ENCODE measurements at regions not wholly inside any gene's neighbourhood (a gene's known extent, or its start where the extent isn't known, plus 50 kb on each side); places are given as distances from the start of the nearest gene placed in this dataset.
"Not testable (repeated sequence)": the region's sequence is repeated elsewhere in the genome, so short reads cannot be mapped to it uniquely, and the experiment has no call there.

GRCh38 chrX:56397636-56398035 is 165.5 kb downstream of the KLF8 start:
- H3K27me3 ChIP-seq (replicated peaks; ENCODE audit: control insufficient read depth, insufficient read depth, low read length, poor library complexity, severe bottlenecking), result no peaks in the 10 kb centered on the region
- H3K36me3 ChIP-seq (ENCODE audit: control insufficient read depth, insufficient read depth, low read length), result no peaks in the 10 kb centered on the region
- H3K27ac ChIP-seq (ENCODE audit: insufficient read depth, low read length, poor library complexity, severe bottlenecking), result no peak overlapping the region
- no peaks in the 10 kb centered on the region for H3K9me3 ChIP-seq (ENCODE audit: control insufficient read depth, low read length)
- no peak overlapping the region for H3K4me3 ChIP-seq (ENCODE audit: insufficient read depth, low read depth, low read length, poor library complexity, severe bottlenecking)
- no peaks in the 10 kb centered on the region for H3K4me1 ChIP-seq (ENCODE audit: control insufficient read depth, insufficient read depth, low read length, poor library complexity, severe bottlenecking)
- DNase-seq, result no peak

DNA sequence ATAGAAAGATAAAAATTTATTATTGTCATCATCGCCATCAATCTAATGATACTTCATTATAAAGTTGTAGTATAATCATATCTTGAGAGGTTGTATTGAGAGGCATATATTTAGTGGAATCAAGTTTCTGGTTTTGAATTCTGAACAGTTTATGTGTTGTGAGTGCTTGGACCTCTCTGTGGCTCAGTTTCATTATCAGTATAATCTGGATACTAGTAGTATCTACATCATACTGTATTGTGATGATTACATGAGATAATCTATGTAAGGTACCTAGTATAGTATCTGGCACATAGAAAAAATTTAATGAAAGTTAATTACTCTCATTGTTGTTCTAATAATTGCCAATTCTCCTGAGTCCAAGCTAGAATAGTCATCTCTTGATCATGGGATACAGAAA is 161.2 kb upstream of the UBQLN2 start:
- Histone ChIP-seq H3K36me3 (ENCODE audit: control insufficient read depth, insufficient read depth, low read length) (no peaks in the 10 kb centered on the region), H3K27me3 (replicated peaks; ENCODE audit: control insufficient read depth, insufficient read depth, low read length, poor library complexity, severe bottlenecking) (no peaks in the 10 kb centered on the region), H3K9me3 (ENCODE audit: control insufficient read depth, low read length) (no peaks in the 10 kb centered on the region), H3K27ac (ENCODE audit: insufficient read depth, low read length, poor library complexity, severe bottlenecking) (no peak overlapping the region), H3K4me1 (ENCODE audit: control insufficient read depth, insufficient read depth, low read length, poor library complexity, severe bottlenecking) (no peaks in the 10 kb centered on the region), H3K4me3 (ENCODE audit: insufficient read depth, low read depth, low read length, poor library complexity, severe bottlenecking) (no peak overlapping the region)
- DNase-seq, result no peak

DNA sequence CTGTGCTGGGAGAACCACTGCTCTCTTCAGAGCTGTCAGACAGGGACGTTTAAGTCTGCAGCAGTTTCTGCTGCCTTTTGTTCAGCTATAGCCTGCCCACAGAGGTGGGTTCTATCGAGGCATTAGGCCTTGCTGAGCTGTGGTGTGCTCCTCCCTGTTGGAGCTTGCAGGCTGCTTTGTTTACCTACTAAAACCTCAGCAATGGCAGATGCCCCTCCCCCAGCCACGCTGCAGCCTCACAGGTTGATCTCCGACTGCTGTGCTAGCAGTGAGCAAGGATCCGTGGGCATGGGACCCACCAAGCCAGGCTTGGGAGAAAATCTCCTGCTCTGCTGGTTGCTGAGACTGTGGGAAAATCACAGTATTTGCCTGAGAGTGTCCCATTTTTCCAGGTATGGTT is 133.8 kb upstream of the UBQLN2 start:
- Histone ChIP-seq H3K27ac (ENCODE audit: insufficient read depth, low read length, poor library complexity, severe bottlenecking) (no peak overlapping the region), H3K27me3 (replicated peaks; ENCODE audit: control insufficient read depth, insufficient read depth, low read length, poor library complexity, severe bottlenecking) (no peaks in the 10 kb centered on the region), H3K9me3 (ENCODE audit: control insufficient read depth, low read length) (no peaks in the 10 kb centered on the region), H3K4me3 (ENCODE audit: insufficient read depth, low read depth, low read length, poor library complexity, severe bottlenecking) (no peak overlapping the region), H3K36me3 (ENCODE audit: control insufficient read depth, insufficient read depth, low read length) (no peaks in the 10 kb centered on the region), H3K4me1 (ENCODE audit: control insufficient read depth, insufficient read depth, low read length, poor library complexity, severe bottlenecking) (no peaks in the 10 kb centered on the region)
- no peak for DNase-seq

GRCh38 chrX:56451981-56452380 is 111.4 kb upstream of the UBQLN2 start:
- not testable (repeated sequence) for H3K27me3 ChIP-seq (replicated peaks; ENCODE audit: control insufficient read depth, insufficient read depth, low read length, poor library complexity, severe bottlenecking); DNase-seq; H3K4me3 ChIP-seq (ENCODE audit: insufficient read depth, low read depth, low read length, poor library complexity, severe bottlenecking); H3K9me3 ChIP-seq (ENCODE audit: control insufficient read depth, low read length); H3K27ac ChIP-seq (ENCODE audit: insufficient read depth, low read length, poor library complexity, severe bottlenecking); H3K36me3 ChIP-seq (ENCODE audit: control insufficient read depth, insufficient read depth, low read length); H3K4me1 ChIP-seq (ENCODE audit: control insufficient read depth, insufficient read depth, low read length, poor library complexity, severe bottlenecking)

- Histone ChIP-seq H3K4me1 (ENCODE audit: control insufficient read depth, insufficient read depth, low read length, poor library complexity, severe bottlenecking) (no peaks in the 10 kb centered on the region), H3K9me3 (ENCODE audit: control insufficient read depth, low read length) (no peaks in the 10 kb centered on the region)
Observed at GRCh38 chrX:56462389-56462788, 101.0 kb upstream of the UBQLN2 start.

GRCh38 chrX:56468441-56468840 is 95.0 kb upstream of the UBQLN2 start:
- DNase-seq, result no peak
- Histone ChIP-seq H3K9me3 (ENCODE audit: control insufficient read depth, low read length) (no peaks in the 10 kb centered on the region), H3K27ac (ENCODE audit: insufficient read depth, low read length, poor library complexity, severe bottlenecking) (no peak overlapping the region), H3K27me3 (replicated peaks; ENCODE audit: control insufficient read depth, insufficient read depth, low read length, poor library complexity, severe bottlenecking) (no peaks in the 10 kb centered on the region), H3K4me1 (ENCODE audit: control insufficient read depth, insufficient read depth, low read length, poor library complexity, severe bottlenecking) (no peaks in the 10 kb centered on the region), H3K36me3 (ENCODE audit: control insufficient read depth, insufficient read depth, low read length) (no peaks in the 10 kb centered on the region), H3K4me3 (ENCODE audit: insufficient read depth, low read depth, low read length, poor library complexity, severe bottlenecking) (no peak overlapping the region)

More at GRCh38 chrX:56462389-56462788, 101.0 kb upstream of the UBQLN2 start:
- no peaks in the 10 kb centered on the region for H3K27me3 ChIP-seq (replicated peaks; ENCODE audit: control insufficient read depth, insufficient read depth, low read length, poor library complexity, severe bottlenecking)
- no peak overlapping the region for H3K4me3 ChIP-seq (ENCODE audit: insufficient read depth, low read depth, low read length, poor library complexity, severe bottlenecking)
- no peak for DNase-seq
- no peak overlapping the region for H3K27ac ChIP-seq (ENCODE audit: insufficient read depth, low read length, poor library complexity, severe bottlenecking)
- H3K36me3 ChIP-seq (ENCODE audit: control insufficient read depth, insufficient read depth, low read length), result no peaks in the 10 kb centered on the region

DNA sequence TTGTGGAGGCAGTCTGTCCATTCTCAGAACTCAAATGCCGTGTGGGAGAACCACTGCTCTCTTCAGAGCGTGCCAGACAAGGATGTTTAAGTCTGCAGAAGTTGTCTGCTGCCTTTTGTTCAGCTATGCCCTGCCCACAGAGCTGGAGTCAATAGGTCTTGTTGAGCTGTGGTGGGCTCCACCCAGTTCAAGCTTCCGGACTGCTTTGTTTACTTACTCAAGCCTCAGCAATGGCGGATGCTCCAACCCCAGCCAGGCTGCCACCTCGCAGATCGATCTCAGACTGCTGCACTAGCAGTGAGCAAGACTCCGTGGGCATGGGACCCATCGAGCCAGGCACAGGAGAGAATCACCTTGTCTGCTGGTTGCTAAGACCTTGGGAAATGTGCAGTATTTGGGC is 68.5 kb upstream of the UBQLN2 start:
- H3K9me3 ChIP-seq (ENCODE audit: control insufficient read depth, low read length); DNase-seq: not testable (repeated sequence)

DNA sequence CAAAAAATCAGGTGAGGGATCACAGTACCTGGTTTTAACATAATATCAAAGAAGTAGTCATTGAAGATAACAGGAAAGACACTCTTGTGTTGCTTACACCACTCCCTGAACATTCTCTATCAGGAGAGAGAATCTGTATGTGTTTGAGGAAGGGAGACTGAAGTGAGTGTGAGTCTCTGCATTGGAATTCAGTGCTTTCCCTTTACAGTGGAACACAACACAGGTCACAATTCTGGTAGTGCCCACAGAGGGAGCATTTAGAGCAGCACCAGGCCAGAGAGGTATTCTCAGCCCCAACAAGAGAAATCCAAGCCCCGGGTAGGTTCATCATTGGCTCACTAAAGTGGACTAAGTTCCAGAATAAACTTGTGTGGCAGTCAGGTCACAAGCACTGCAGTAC is 64.7 kb upstream of the UBQLN2 start:
- Histone ChIP-seq H3K27ac (ENCODE audit: insufficient read depth, low read length, poor library complexity, severe bottlenecking) (no peak overlapping the region), H3K27me3 (replicated peaks; ENCODE audit: control insufficient read depth, insufficient read depth, low read length, poor library complexity, severe bottlenecking) (no peaks in the 10 kb centered on the region), H3K9me3 (ENCODE audit: control insufficient read depth, low read length) (peaks cover 3% of the 10 kb centered on the region), H3K4me1 (ENCODE audit: control insufficient read depth, insufficient read depth, low read length, poor library complexity, severe bottlenecking) (no peaks in the 10 kb centered on the region), H3K4me3 (ENCODE audit: insufficient read depth, low read depth, low read length, poor library complexity, severe bottlenecking) (no peak overlapping the region), H3K36me3 (ENCODE audit: control insufficient read depth, insufficient read depth, low read length) (no peaks in the 10 kb centered on the region)
- DNase-seq, result no peak

More for the DNA sequence above, 68.5 kb upstream of the UBQLN2 start:
- not testable (repeated sequence) for H3K27me3 ChIP-seq (replicated peaks; ENCODE audit: control insufficient read depth, insufficient read depth, low read length, poor library complexity, severe bottlenecking); H3K4me1 ChIP-seq (ENCODE audit: control insufficient read depth, insufficient read depth, low read length, poor library complexity, severe bottlenecking); H3K36me3 ChIP-seq (ENCODE audit: control insufficient read depth, insufficient read depth, low read length); H3K27ac ChIP-seq (ENCODE audit: insufficient read depth, low read length, poor library complexity, severe bottlenecking); H3K4me3 ChIP-seq (ENCODE audit: insufficient read depth, low read depth, low read length, poor library complexity, severe bottlenecking)

DNA sequence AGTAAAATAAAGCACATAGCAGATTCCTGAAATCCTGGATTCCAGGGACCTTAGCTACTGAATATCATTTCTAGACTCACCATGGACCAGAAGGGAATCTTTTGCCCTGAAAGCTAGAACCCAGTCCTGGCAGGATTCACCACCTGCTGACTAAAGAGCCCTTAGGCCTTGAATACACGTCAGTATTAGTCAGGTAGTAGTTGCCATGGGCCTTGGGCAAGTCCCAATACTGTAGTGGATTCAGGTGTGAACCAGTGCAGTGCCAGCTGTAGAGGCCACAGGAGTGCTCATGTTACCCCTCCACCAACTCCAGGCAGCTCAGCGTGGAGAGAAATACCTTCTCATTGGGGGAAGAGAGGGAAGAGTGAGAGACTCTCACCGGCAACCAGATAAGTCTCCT is 64.1 kb upstream of the UBQLN2 start:
- no peaks in the 10 kb centered on the region for H3K27me3 ChIP-seq (replicated peaks; ENCODE audit: control insufficient read depth, insufficient read depth, low read length, poor library complexity, severe bottlenecking)
- no peak for DNase-seq
- no peaks in the 10 kb centered on the region for H3K4me1 ChIP-seq (ENCODE audit: control insufficient read depth, insufficient read depth, low read length, poor library complexity, severe bottlenecking)
- no peak overlapping the region for H3K4me3 ChIP-seq (ENCODE audit: insufficient read depth, low read depth, low read length, poor library complexity, severe bottlenecking)
- H3K9me3 ChIP-seq (ENCODE audit: control insufficient read depth, low read length), result peaks cover 3% of the 10 kb centered on the region
- no peak overlapping the region for H3K27ac ChIP-seq (ENCODE audit: insufficient read depth, low read length, poor library complexity, severe bottlenecking)
- H3K36me3 ChIP-seq (ENCODE audit: control insufficient read depth, insufficient read depth, low read length), result no peaks in the 10 kb centered on the region

- H3K27me3 ChIP-seq (replicated peaks; ENCODE audit: control insufficient read depth, insufficient read depth, low read length, poor library complexity, severe bottlenecking), result no peaks in the 10 kb centered on the region
- H3K27ac ChIP-seq (ENCODE audit: insufficient read depth, low read length, poor library complexity, severe bottlenecking), result no peak overlapping the region
- no peak for DNase-seq
Observed at GRCh38 chrX:56503941-56504673, 59.3 kb upstream of the UBQLN2 start.

More at GRCh38 chrX:56503941-56504673, 59.3 kb upstream of the UBQLN2 start:
- Histone ChIP-seq H3K9me3 (ENCODE audit: control insufficient read depth, low read length) (peaks cover 13% of the 10 kb centered on the region), H3K4me1 (ENCODE audit: control insufficient read depth, insufficient read depth, low read length, poor library complexity, severe bottlenecking) (no peaks in the 10 kb centered on the region), H3K4me3 (ENCODE audit: insufficient read depth, low read depth, low read length, poor library complexity, severe bottlenecking) (no peak overlapping the region), H3K36me3 (ENCODE audit: control insufficient read depth, insufficient read depth, low read length) (no peaks in the 10 kb centered on the region)

Data from effector memory CD4-positive, alpha-beta T cell (primary cell).